Mesenchymal stem cell (in vitro differentiated cells and primary cell): ENCODE measurements at regions not wholly inside any gene's neighbourhood (a gene's known extent, or its start where the extent isn't known, plus 50 kb on each side); places are given as distances from the start of the nearest gene placed in this dataset.
"Not testable (repeated sequence)": the region's sequence is repeated elsewhere in the genome, so short reads cannot be mapped to it uniquely, and the experiment has no call there.

Experiments used
- DNase-seq: peaks from one replicate; pipeline ENCODE4 v3.0.0-alpha.2; 2013
- H2AFZ ChIP-seq: one replicate; pipeline ENCODE4 v1.6.1; 2013; ENCODE audit warnings: low read depth, mild to moderate bottlenecking, control low read depth, inconsistent platforms, low read length, moderate library complexity
- H2AK5ac ChIP-seq: 2 replicates; pipeline ENCODE4 v1.6.1; 2013; ENCODE audit warnings: low read length, moderate library complexity, mild to moderate bottlenecking, inconsistent platforms; ENCODE audit not compliant: severe bottlenecking
- H2BK120ac ChIP-seq: one replicate; pipeline ENCODE4 v1.6.1; 2013; ENCODE audit warnings: low read depth, mild to moderate bottlenecking, inconsistent platforms, low read length, moderate library complexity
- H2BK12ac ChIP-seq, 2 experiments: one replicate each; pipeline ENCODE4 v1.6.1; 2013; ENCODE audit warnings: inconsistent platforms in 2 of 2, low read length in 2 of 2, mild to moderate bottlenecking in 2 of 2, moderate library complexity in 2 of 2, control low read depth in 1 of 2
- H2BK15ac ChIP-seq: one replicate; pipeline ENCODE4 v1.6.1; 2013; ENCODE audit warnings: mild to moderate bottlenecking, low read depth, inconsistent platforms; ENCODE audit not compliant: poor library complexity, severe bottlenecking
- H2BK5ac ChIP-seq: 2 replicates; pipeline ENCODE4 v1.6.1; 2013; ENCODE audit warnings: low read depth, mild to moderate bottlenecking, low read length, control low read depth, inconsistent platforms; ENCODE audit not compliant: poor library complexity, severe bottlenecking
- H3K14ac ChIP-seq, 2 experiments: one replicate each; pipeline ENCODE4 v1.6.1; 2013; ENCODE audit warnings: inconsistent platforms in 2 of 2, low read length in 2 of 2, control low read depth in 1 of 2, mild to moderate bottlenecking in 1 of 2, moderate library complexity in 1 of 2
- H3K18ac ChIP-seq, 2 experiments: one replicate each; pipeline ENCODE4 v1.6.1; 2013; ENCODE audit warnings: inconsistent platforms in 2 of 2, low read length in 2 of 2, control low read depth in 1 of 2, low read depth in 1 of 2, mild to moderate bottlenecking in 1 of 2
- H3K23ac ChIP-seq, 2 experiments: one replicate each; pipeline ENCODE4 v1.6.1; 2013; ENCODE audit warnings: inconsistent platforms in 2 of 2, low read length in 2 of 2, mild to moderate bottlenecking in 2 of 2, moderate library complexity in 2 of 2, control low read depth in 1 of 2
- H3K27ac ChIP-seq: 2 replicates; pipeline ENCODE4 v1.5.1; 2013; ENCODE audit warnings: mild to moderate bottlenecking, moderate library complexity, low read length, control low read depth, inconsistent platforms; ENCODE audit not compliant: poor library complexity, severe bottlenecking
- H3K27me3 ChIP-seq, 2 experiments: 2 replicates each; pipeline versions ENCODE4 v1.6.1 to v1.7.0; 2013; ENCODE audit warnings: low read length in 2 of 2, mild to moderate bottlenecking in 2 of 2, moderate library complexity in 2 of 2, control low read depth in 1 of 2, inconsistent platforms in 1 of 2; ENCODE audit not compliant: control insufficient read depth in 1 of 2, insufficient read depth in 1 of 2
- H3K36me3 ChIP-seq, 2 experiments: 2 replicates each; pipeline versions ENCODE4 v1.6.1 to v1.7.0; 2013; ENCODE audit warnings: low read length in 2 of 2, control low read depth in 1 of 2, inconsistent platforms in 1 of 2, low read depth in 1 of 2, mild to moderate bottlenecking in 1 of 2; ENCODE audit not compliant: insufficient read depth in 2 of 2, control insufficient read depth in 1 of 2
- H3K4ac ChIP-seq, 2 experiments: one replicate each; pipeline ENCODE4 v1.6.1; 2013; ENCODE audit warnings: inconsistent platforms in 2 of 2, low read length in 2 of 2, mild to moderate bottlenecking in 2 of 2, moderate library complexity in 2 of 2, control low read depth in 1 of 2, low read depth in 1 of 2
- H3K4me1 ChIP-seq: 2 replicates; pipeline ENCODE4 v1.6.1; 2013; ENCODE audit warnings: low read depth, low read length, control low read depth; ENCODE audit not compliant: control insufficient read depth, insufficient read depth
- H3K4me2 ChIP-seq: 2 replicates; pipeline ENCODE4 v1.6.1; 2013; ENCODE audit warnings: low read length, mild to moderate bottlenecking, inconsistent platforms; ENCODE audit not compliant: poor library complexity, severe bottlenecking
- H3K4me3 ChIP-seq, 2 experiments: 2 replicates each; pipeline versions ENCODE4 v1.5.1 to v1.7.0; 2013; ENCODE audit warnings: low read length in 2 of 2, mild to moderate bottlenecking in 2 of 2, control low read depth in 1 of 2, low read depth in 1 of 2; ENCODE audit not compliant: insufficient read depth in 1 of 2
- H3K79me1 ChIP-seq: replicated peaks from 2 replicates; pipeline ENCODE4 v1.6.1; 2013; ENCODE audit warnings: mild to moderate bottlenecking, control low read depth, low read length, inconsistent platforms; ENCODE audit not compliant: poor library complexity, severe bottlenecking
- H3K9ac ChIP-seq: 2 replicates; pipeline ENCODE4 v1.7.0; 2013; ENCODE audit warnings: mild to moderate bottlenecking, low read length, moderate library complexity
- H3K9me3 ChIP-seq: 2 replicates; pipeline ENCODE4 v1.7.0; 2013; ENCODE audit warnings: mild to moderate bottlenecking, low read length; ENCODE audit not compliant: control insufficient read depth
- H4K8ac ChIP-seq: one replicate; pipeline ENCODE4 v1.6.1; 2013; ENCODE audit warnings: inconsistent platforms, mild to moderate bottlenecking, low read length, moderate library complexity
- H4K91ac ChIP-seq: one replicate; pipeline ENCODE4 v1.6.1; 2013; ENCODE audit warnings: mild to moderate bottlenecking, low read length, inconsistent platforms
- WGBS: methylation state at CpG from one replicate; pipeline ENCODE4 v1.1.7; 2013; ENCODE audit warnings: mixed read lengths; 5-methylcytosine and 5-hydroxymethylcytosine counted together

- no peak overlapping the region for H3K9ac ChIP-seq
- no peaks in the 10 kb centered on the region for H3K4me1 ChIP-seq
- H3K14ac ChIP-seq: no peak overlapping the region
- H3K9me3 ChIP-seq: peaks cover 8% of the 10 kb centered on the region
- DNase-seq: no peak
- WGBS: 74% methylated on average over 4 of the region's 5 CpGs
- no peak overlapping the region for H3K18ac ChIP-seq
- no peak overlapping the region for H4K8ac ChIP-seq
- H3K27ac ChIP-seq: no peak overlapping the region
- H3K79me1 ChIP-seq: no peaks in the 10 kb centered on the region
- no peak overlapping the region for H4K91ac ChIP-seq
- no peak overlapping the region for H2BK12ac ChIP-seq
- H3K36me3 ChIP-seq: no peaks in the 10 kb centered on the region
- no peak overlapping the region for H3K4ac ChIP-seq
- no peak overlapping the region for H2BK120ac ChIP-seq
- no peak overlapping the region for H2BK5ac ChIP-seq
- no peak overlapping the region for H3K23ac ChIP-seq
- no peak overlapping the region for H2BK15ac ChIP-seq
- H3K27me3 ChIP-seq: no peaks in the 10 kb centered on the region
- no peak overlapping the region for H2AFZ ChIP-seq
- H2AK5ac ChIP-seq: no peak overlapping the region
- H3K4me2 ChIP-seq: no peak overlapping the region
- no peak overlapping the region for H3K4me3 ChIP-seq
Measured at GRCh38 chrX:750263-750662, 119.7 kb downstream of the SHOX start.

DNA sequence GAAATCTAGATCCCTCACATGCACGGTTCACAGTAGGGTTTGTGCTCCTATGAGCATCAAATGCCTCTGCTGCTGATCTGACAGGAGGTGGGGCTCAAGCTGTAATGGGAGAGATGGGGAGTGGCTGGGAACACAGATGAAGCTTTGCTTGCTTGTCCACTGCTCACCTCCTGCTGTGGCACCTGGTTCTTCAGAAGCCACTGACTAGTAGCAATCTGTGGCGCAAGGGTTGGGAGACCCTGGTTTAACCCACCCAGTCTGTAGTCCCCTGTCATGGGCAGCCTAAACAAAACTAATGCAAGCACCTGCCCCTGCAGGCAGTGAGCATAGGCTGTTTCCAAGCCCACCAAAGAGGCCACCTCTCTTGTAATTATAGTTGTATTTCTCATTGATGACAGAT lies 116.6 kb downstream of the SHOX start:
- no peak for DNase-seq
- no peaks in the 10 kb centered on the region for H3K79me1 ChIP-seq
- no peak overlapping the region for H3K27ac ChIP-seq
- H3K23ac ChIP-seq: no peak overlapping the region
- peaks cover 9% of the 10 kb centered on the region for H3K9me3 ChIP-seq
- H3K27me3 ChIP-seq: no peaks in the 10 kb centered on the region
- H2BK120ac ChIP-seq: no peak overlapping the region
- H2BK5ac ChIP-seq: no peak overlapping the region
- H3K14ac ChIP-seq: no peak overlapping the region
- WGBS: 86% methylated on average over 2 of the region's 2 CpGs
- no peaks in the 10 kb centered on the region for H3K36me3 ChIP-seq
- H4K91ac ChIP-seq: no peak overlapping the region
- no peak overlapping the region for H2AFZ ChIP-seq
- no peak overlapping the region for H2BK15ac ChIP-seq
- no peak overlapping the region for H3K18ac ChIP-seq
- no peaks in the 10 kb centered on the region for H3K4me1 ChIP-seq
- H4K8ac ChIP-seq: no peak overlapping the region
- no peak overlapping the region for H2BK12ac ChIP-seq
- H3K4me2 ChIP-seq: no peak overlapping the region
- H3K4ac ChIP-seq: no peak overlapping the region
- no peak overlapping the region for H2AK5ac ChIP-seq
- H3K9ac ChIP-seq: no peak overlapping the region
- H3K4me3 ChIP-seq: no peak overlapping the region

- H4K91ac ChIP-seq: no peak overlapping the region
- no peak overlapping the region for H3K4ac ChIP-seq
- H4K8ac ChIP-seq: no peak overlapping the region
- 61% methylated on average over 9 of the region's 10 CpGs for WGBS
- no peak overlapping the region for H3K18ac ChIP-seq
- no peak overlapping the region for H2AK5ac ChIP-seq
- no peaks in the 10 kb centered on the region for H3K27me3 ChIP-seq
- H3K79me1 ChIP-seq: no peaks in the 10 kb centered on the region
- no peak overlapping the region for H3K4me2 ChIP-seq
- no peak overlapping the region for H3K23ac ChIP-seq
- no peaks in the 10 kb centered on the region for H3K36me3 ChIP-seq
- H2AFZ ChIP-seq: no peak overlapping the region
- no peak overlapping the region for H2BK12ac ChIP-seq
- no peak overlapping the region for H2BK120ac ChIP-seq
- H2BK15ac ChIP-seq: no peak overlapping the region
- DNase-seq: no peak
- H3K9ac ChIP-seq: no peak overlapping the region
- no peak overlapping the region for H2BK5ac ChIP-seq
- H3K27ac ChIP-seq: no peak overlapping the region
- no peaks in the 10 kb centered on the region for H3K4me1 ChIP-seq
- H3K9me3 ChIP-seq: peaks cover 5% of the 10 kb centered on the region
- no peak overlapping the region for H3K14ac ChIP-seq
- no peak overlapping the region for H3K4me3 ChIP-seq
Measured at GRCh38 chrX:739611-740010, 109.0 kb downstream of the SHOX start.

- not testable (repeated sequence) for H4K8ac ChIP-seq, DNase-seq, H2AFZ ChIP-seq, H3K23ac ChIP-seq, H2BK120ac ChIP-seq, H3K4me2 ChIP-seq, H3K27me3 ChIP-seq, H3K9me3 ChIP-seq, H2BK5ac ChIP-seq, H2AK5ac ChIP-seq, H3K27ac ChIP-seq, H2BK15ac ChIP-seq, H3K18ac ChIP-seq, H3K79me1 ChIP-seq, H3K14ac ChIP-seq, H3K36me3 ChIP-seq, H2BK12ac ChIP-seq, H3K4me3 ChIP-seq, H3K4me1 ChIP-seq, H3K9ac ChIP-seq, H4K91ac ChIP-seq, H3K4ac ChIP-seq
- WGBS: 93% methylated on average over 3 of the region's 3 CpGs
Measured at GRCh38 chrX:737021-737420, 106.4 kb downstream of the SHOX start.
